ENCODE measurements at regions not wholly inside any gene's neighbourhood (a gene's known extent, or its start where the extent isn't known, plus 50 kb on each side); places are given as distances from the start of the nearest gene placed in this dataset.
"Not testable (repeated sequence)": the region's sequence is repeated elsewhere in the genome, so short reads cannot be mapped to it uniquely, and the experiment has no call there.

DNA sequence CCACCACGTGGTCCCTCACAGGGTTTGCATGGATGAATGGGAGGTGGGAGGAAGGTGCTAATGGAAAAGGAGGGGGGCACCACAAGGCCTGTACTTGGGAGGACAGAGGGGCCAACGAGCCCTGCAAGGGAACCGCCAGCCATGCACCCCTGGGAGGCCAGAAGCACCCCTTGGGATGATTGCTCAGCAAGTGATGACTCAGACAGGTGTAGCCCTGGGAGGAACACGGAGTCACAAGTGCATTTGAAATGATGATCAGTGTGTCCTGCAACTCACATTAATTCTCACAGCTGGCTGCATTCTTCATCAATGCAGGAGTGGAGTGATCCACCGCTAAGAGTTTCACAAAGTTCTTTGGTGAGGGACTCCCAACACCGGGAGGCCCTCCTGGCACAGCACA is 82.8 kb upstream of the ZNF254 start:
- intact Hi-C loops (cut with DNase I; ENCODE audit: low total_unique reads): no loop called here
- 58 to 69% methylated on average over 6 of the region's 6 CpGs for WGBS, 2 donors
- DNase-seq (ENCODE audit: low spot score in 2 of 2): no peak
- no peak overlapping the region for H3K4me3 ChIP-seq (ENCODE audit: low read depth, poor library complexity, severe bottlenecking)
- TF ChIP-seq POLR2A (IDR thresholded peaks at IDR 0.05): no peak
- TF ChIP-seq, protein P1, sequence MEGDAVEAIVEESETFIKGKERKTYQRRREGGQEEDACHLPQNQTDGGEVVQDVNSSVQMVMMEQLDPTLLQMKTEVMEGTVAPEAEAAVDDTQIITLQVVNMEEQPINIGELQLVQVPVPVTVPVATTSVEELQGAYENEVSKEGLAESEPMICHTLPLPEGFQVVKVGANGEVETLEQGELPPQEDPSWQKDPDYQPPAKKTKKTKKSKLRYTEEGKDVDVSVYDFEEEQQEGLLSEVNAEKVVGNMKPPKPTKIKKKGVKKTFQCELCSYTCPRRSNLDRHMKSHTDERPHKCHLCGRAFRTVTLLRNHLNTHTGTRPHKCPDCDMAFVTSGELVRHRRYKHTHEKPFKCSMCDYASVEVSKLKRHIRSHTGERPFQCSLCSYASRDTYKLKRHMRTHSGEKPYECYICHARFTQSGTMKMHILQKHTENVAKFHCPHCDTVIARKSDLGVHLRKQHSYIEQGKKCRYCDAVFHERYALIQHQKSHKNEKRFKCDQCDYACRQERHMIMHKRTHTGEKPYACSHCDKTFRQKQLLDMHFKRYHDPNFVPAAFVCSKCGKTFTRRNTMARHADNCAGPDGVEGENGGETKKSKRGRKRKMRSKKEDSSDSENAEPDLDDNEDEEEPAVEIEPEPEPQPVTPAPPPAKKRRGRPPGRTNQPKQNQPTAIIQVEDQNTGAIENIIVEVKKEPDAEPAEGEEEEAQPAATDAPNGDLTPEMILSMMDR (IDR thresholded peaks at IDR 0.05): no peak

DNA sequence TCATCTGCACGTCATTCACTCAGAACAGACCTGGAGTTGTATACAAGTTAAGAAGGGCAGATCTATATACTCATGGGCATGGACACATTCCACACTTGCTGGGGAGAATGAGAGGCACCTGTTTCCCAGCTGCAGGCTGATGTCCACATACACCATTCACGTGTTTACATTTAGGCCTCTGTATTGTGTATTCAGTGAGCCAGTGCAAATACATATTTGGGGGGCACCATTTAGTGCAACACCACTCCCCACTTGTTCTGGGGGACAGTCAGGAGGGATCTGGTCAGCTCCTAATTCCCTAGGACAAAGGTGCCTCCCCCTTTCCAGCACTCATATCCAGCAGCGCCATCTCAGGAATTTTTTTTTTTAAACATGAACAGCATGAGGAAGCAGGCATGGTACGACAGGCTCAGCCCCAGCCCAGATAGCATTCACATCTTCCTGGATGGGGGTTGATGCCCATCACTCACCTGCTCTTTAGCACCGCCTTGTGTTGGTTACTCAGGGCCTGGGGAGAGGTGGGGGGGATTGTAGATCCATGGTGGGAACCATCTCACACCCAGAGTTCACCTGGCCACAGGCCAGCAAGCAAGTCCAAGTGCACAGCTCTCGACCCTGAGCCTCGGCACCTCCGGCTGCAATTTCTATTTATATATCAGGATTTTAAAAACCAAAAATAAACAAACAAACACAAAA is 56.9 kb upstream of the ZNF254 start:
- intact Hi-C loops (cut with DNase I; ENCODE audit: low total_unique reads): no loop called here
- WGBS, 2 donors: 76 to 79% methylated on average over 8 of the region's 8 CpGs
- H3K4me3 ChIP-seq (ENCODE audit: low read depth, poor library complexity, severe bottlenecking): no peak overlapping the region
- TF ChIP-seq, protein P1 (IDR thresholded peaks at IDR 0.05): no peak
- no peak for TF ChIP-seq POLR2A (IDR thresholded peaks at IDR 0.05)
- no peak for DNase-seq (ENCODE audit: low spot score in 2 of 2)

DNA sequence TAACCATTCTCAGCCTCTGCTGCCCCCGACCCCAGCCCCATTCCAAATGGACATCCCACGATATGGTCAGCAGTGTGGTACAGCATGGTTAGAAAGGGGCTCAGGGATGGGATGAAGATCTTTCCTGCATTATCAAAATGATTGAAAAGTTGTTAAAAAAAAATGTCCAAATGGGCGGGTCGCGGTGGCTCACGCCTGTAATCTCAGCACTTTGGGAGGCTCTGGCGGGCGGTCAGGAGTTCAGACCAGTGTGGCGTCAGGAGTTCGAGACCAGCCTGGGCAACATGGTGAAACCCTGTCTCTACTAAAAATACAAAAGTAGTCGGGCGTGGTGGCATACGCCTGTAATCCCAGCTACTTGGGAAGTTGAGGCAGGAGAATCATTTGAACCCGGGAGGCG is 54.3 kb upstream of the ZNF254 start:
- intact Hi-C loops (cut with DNase I; ENCODE audit: low total_unique reads): no loop called here
- no peak for TF ChIP-seq POLR2A (IDR thresholded peaks at IDR 0.05)
- TF ChIP-seq, protein P1 (IDR thresholded peaks at IDR 0.05): no peak
- WGBS, 2 donors: 72% methylated on average over 15 of the region's 15 CpGs
- peak in 1 of 2 donors; percentile 48 for DNase-seq (ENCODE audit: low spot score in 2 of 2)
- H3K4me3 ChIP-seq (ENCODE audit: low read depth, poor library complexity, severe bottlenecking): no peak overlapping the region

DNA sequence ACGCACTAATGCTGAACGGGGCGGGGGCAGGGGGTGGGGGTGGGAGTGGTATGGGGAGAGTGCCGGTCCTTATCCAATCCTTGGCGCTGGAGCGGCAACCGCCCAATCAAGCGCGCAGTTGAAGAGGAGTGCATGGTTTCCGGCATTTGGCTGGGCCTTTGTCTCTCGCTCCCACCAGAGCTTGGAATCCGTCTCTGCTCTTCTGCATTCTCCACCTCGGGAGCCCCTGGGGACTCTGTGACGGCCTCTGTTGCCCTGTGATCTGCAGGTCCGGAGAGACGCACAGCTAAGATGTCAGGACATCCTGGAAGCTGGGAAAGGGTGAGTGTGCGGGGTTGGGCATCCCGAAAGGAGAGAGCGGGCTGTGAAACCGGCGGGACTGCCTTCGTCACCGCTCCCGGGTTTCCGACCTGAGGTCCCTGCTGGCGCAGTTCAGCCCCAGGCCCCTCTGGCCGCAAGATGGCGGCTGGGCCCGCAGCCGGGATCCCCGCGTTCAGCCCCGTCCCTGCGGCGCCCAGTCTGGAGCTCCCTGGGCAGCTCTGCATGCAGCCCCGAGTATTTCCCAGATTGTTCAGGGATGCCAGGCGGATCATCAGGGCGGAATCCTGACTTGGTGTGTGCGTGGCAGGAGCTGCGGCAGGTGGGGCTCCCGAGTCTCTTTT is 53.6 kb upstream of the ZNF254 start:
- intact Hi-C loops (cut with DNase I; ENCODE audit: low total_unique reads): no loop called here
- no peak for TF ChIP-seq POLR2A (IDR thresholded peaks at IDR 0.05)
- TF ChIP-seq, protein P1 (IDR thresholded peaks at IDR 0.05): no peak
- 0 to 1% methylated on average over 41 of the region's 41 CpGs for WGBS, 2 donors
- peak; percentile 92 to 97 for DNase-seq (ENCODE audit: low spot score in 2 of 2)
- peak overlapping the region; percentile 56 for H3K4me3 ChIP-seq (ENCODE audit: low read depth, poor library complexity, severe bottlenecking)

DNA sequence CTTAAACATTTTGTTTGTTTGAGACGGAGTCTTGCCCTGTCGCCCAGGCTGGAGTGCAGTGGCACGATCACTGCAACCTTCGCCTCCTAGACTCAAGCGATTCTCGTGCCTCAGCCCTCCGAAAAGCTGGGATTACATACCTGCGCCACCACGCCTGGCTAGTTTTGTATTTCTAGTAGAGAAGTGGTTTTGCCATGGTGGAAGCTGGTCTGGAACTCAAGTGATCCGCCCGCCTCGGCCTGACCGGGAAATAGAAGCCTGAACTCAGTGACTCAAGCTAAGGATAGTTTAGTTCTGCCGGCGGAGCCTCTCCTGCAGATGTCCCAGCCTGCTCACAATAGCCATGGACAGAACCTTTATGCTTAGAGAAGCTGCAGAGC is 53.0 kb upstream of the ZNF254 start:
- peak overlapping the region; percentile 56 for H3K4me3 ChIP-seq (ENCODE audit: low read depth, poor library complexity, severe bottlenecking)
- DNase-seq (ENCODE audit: low spot score in 2 of 2): peak; percentile 29 to 88
- WGBS, 2 donors: 0% methylated on average over 15 of the region's 15 CpGs
- TF ChIP-seq, protein P1 (IDR thresholded peaks at IDR 0.05): no peak
- no peak for TF ChIP-seq POLR2A (IDR thresholded peaks at IDR 0.05)
- intact Hi-C loops (cut with DNase I; ENCODE audit: low total_unique reads): no loop called here

DNA sequence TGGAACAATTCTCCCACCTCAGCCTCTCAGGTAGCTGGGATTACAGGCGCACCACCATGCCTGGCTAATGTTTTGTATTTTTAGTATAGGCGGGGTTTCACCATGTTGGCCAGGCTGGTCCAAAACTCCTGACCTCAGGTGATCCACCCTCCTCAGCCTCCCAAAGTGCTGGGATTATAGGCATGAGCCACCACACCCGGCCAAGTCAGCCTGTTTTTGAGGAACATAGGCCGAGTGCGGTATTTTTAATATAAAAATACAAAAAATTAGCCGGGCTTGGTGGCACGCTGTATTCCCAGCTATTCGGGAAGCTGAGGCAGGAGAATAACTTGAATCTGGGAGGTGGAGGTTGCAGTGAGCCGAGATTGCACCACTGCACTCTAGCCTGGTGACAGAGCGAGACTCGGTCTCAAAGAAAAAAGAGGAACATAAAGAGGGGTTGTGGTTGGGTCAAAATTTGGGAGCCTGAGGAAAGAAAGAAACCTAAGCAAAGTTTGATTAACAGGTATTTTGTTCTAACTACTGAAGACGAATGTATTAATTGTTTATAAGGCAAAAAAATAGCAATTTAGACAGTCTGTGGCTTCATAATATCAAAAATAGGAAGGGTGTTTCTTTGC is 51.6 kb upstream of the ZNF254 start:
- H3K4me3 ChIP-seq (ENCODE audit: low read depth, poor library complexity, severe bottlenecking); intact Hi-C loops (cut with DNase I; ENCODE audit: low total_unique reads): not testable (repeated sequence)
- peak in 1 of 2 donors; percentile 57 for DNase-seq (ENCODE audit: low spot score in 2 of 2)
- WGBS, 2 donors: 87 to 89% methylated on average over 12 of the region's 12 CpGs
